Fibroblast of pulmonary artery (primary cell): ENCODE measurements at regions not wholly inside any gene's neighbourhood (a gene's known extent, or its start where the extent isn't known, plus 50 kb on each side); places are given as distances from the start of the nearest gene placed in this dataset.

Experiments
- DNase-seq: peaks from one replicate; pipeline ENCODE4 v3.0.0-alpha.2; 2010; ENCODE audit warnings: low read depth
- H3K4me3 ChIP-seq: replicated peaks from 2 replicates; pipeline ENCODE4 v1.5.1; 2011; ENCODE audit warnings: low read depth, mild to moderate bottlenecking, control low read depth, low read length, moderate library complexity
- CTCF ChIP-seq: IDR thresholded peaks from 2 replicates; pipeline ENCODE4 v1.5.1; 2011; ENCODE audit warnings: mild to moderate bottlenecking, control low read depth, low read length, inconsistent platforms; ENCODE audit errors: missing control alignments

- DNase-seq, result peak; percentile 62
- H3K4me3 ChIP-seq, result no peak overlapping the region
- TF ChIP-seq CTCF, result peak; percentile 36
Observed at GRCh38 chr13:76820759-76821158, 65.4 kb downstream of the KCTD12 start.

GRCh38 chr13:76816394-76816793 lies 69.8 kb downstream of the KCTD12 start:
- no peak for DNase-seq
- no peak for TF ChIP-seq CTCF
- no peak overlapping the region for H3K4me3 ChIP-seq

GRCh38 chr13:76815344-76815743 lies 70.9 kb downstream of the KCTD12 start:
- no peak for DNase-seq
- no peak overlapping the region for H3K4me3 ChIP-seq
- no peak for TF ChIP-seq CTCF

- DNase-seq, result no peak
- TF ChIP-seq CTCF, result no peak
- H3K4me3 ChIP-seq, result no peak overlapping the region
Observed at GRCh38 chr13:76813891-76814290, 72.3 kb downstream of the KCTD12 start.

- no peak for TF ChIP-seq CTCF
- DNase-seq, result peak; percentile 66
- H3K4me3 ChIP-seq, result no peak overlapping the region
Observed at GRCh38 chr13:76813000-76813691, 73.1 kb downstream of the KCTD12 start.

- H3K4me3 ChIP-seq, result no peak overlapping the region
- DNase-seq, result no peak
- no peak for TF ChIP-seq CTCF
Observed at GRCh38 chr13:76812206-76812897, 73.9 kb downstream of the KCTD12 start.
